ENCODE measurements at regions not wholly inside any gene's neighbourhood (a gene's known extent, or its start where the extent isn't known, plus 50 kb on each side); places are given as distances from the start of the nearest gene placed in this dataset.

- TF ChIP-seq CTCF (IDR thresholded peaks at IDR 0.05) (peak in 1 of 5 experiments; percentile 5), EP300 (IDR thresholded peaks at IDR 0.05; ENCODE audit: low read depth) (no peak), POLR2A (IDR thresholded peaks at IDR 0.05) (no peak), POLR2AphosphoS5 (IDR thresholded peaks at IDR 0.05) (no peak)
Observed at GRCh38 chr9:82570226-82570625, 492.7 kb downstream of the RASEF start.

All from transverse colon (tissue), 4 donors.